Brain microvascular endothelial cell (primary cell): ENCODE measurements at regions not wholly inside any gene's neighbourhood (a gene's known extent, or its start where the extent isn't known, plus 50 kb on each side); places are given as distances from the start of the nearest gene placed in this dataset.

Source experiments
- DNase-seq: peaks from one replicate; pipeline ENCODE4 v3.0.0-alpha.2; 2020
- H3K27ac ChIP-seq: fragments of 250-450 bp; sonication (Bioruptor Pico); 2 replicates; pipeline ENCODE4 v1.5.1; 2020; ENCODE audit warnings: mild to moderate bottlenecking, moderate library complexity
- H3K27me3 ChIP-seq: fragments of 250-450 bp; sonication (Bioruptor Pico); replicated peaks from 2 replicates; pipeline ENCODE4 v1.5.1; 2020; ENCODE audit warnings: mild to moderate bottlenecking
- H3K36me3 ChIP-seq: fragments of 250-450 bp; sonication (Bioruptor Pico); replicated peaks from 2 replicates; pipeline ENCODE4 v1.5.1; 2020; ENCODE audit warnings: mild to moderate bottlenecking
- H3K4me3 ChIP-seq: 2 replicates; pipeline ENCODE4 v1.5.1; 2011; ENCODE audit warnings: low read depth, mild to moderate bottlenecking, control low read depth, low read length, moderate library complexity
- CTCF ChIP-seq: IDR thresholded peaks from 2 replicates; pipeline ENCODE4 v1.5.1; 2011; ENCODE audit warnings: low read depth, mild to moderate bottlenecking, moderate library complexity, low read length, control low read depth, inconsistent platforms; ENCODE audit errors: missing control alignments
- in situ Hi-C: cut with HindIII; loops from 2 replicates; pipeline ENCODE4 v1.10.0; 2017; ENCODE audit warnings: low sequenced_read_pairs, low pct_ligation_motif_present

DNA sequence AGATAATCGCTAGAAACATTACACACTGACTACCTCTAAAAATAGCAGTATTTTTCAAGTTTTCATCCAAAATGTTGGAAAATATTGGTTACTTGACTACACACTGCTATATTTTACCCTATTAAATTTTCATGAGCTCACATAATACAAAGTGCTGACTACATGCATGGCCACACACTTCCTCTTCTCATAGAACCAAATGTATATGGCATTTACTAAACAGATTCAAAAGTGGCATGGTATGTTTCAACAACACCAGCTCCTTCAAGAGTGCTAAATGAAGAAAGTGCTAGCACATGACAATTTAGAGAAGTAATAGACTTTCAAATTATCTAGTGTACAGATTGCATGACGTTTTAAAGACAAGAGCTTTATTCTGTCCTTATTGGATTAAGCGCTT lies 780.4 kb upstream of the SLITRK6 start:
- Histone ChIP-seq H3K4me3 (no peak overlapping the region), H3K27ac (no peak overlapping the region), H3K36me3 (no peaks in the 10 kb centered on the region), H3K27me3 (no peaks in the 10 kb centered on the region)
- in situ Hi-C loops = no loop called here
- no peak for DNase-seq
- no peak for TF ChIP-seq CTCF

GRCh38 chr13:86581706-86582105 lies 782.5 kb upstream of the SLITRK6 start:
- TF ChIP-seq CTCF = no peak
- DNase-seq = no peak
- Histone ChIP-seq H3K27me3 (no peaks in the 10 kb centered on the region), H3K4me3 (no peak overlapping the region), H3K27ac (no peak overlapping the region), H3K36me3 (no peaks in the 10 kb centered on the region)
- in situ Hi-C loops = no loop called here

DNA sequence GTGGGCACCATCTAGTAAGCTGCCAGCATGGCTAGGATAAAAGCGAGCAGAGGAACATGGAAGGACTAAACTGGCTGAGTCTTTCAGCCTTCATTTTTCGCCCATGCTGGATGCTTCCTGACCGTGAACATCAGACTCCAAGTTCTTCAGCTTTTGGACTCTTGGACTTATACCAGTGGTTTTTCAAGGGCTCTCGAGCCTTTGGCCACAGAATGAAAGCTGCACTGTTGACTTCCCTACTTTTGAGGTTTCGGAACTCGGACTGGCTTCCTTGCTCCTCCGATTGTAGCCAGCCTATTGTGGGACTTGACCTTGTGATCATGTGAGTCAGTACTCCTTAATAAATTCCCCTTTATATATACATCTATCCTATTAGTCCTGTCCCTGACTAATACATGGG lies 785.1 kb upstream of the SLITRK6 start:
- TF ChIP-seq CTCF = no peak

GRCh38 chr13:86585835-86586234 lies 786.6 kb upstream of the SLITRK6 start:
- DNase-seq = no peak
- Histone ChIP-seq H3K27ac (no peak overlapping the region), H3K36me3 (no peaks in the 10 kb centered on the region), H3K27me3 (no peaks in the 10 kb centered on the region), H3K4me3 (no peak overlapping the region)
- in situ Hi-C loops = no loop called here
- no peak for TF ChIP-seq CTCF

More for the DNA sequence above, 785.1 kb upstream of the SLITRK6 start:
- Histone ChIP-seq H3K4me3 (no peak overlapping the region), H3K27me3 (no peaks in the 10 kb centered on the region), H3K27ac (no peak overlapping the region), H3K36me3 (no peaks in the 10 kb centered on the region)
- in situ Hi-C loops = no loop called here
- DNase-seq = no peak

DNA sequence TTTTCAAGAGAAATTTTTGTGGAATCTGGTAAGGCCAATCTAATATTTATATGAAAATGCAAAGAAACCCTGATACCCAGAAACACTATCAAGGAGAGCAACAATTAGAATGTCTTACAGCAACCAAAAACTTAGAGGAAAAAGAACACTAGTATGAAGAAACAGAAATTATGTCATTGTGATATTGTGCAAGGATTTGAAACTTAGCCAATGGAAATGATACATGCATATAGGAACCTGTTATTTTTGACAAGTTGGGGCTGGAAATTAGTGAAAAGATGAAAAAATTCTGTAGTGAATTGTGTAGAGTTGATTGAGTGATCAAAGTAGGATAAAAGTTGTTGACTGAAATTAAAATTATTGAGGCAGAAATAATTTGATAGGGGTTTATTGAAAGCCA lies 792.6 kb upstream of the SLITRK6 start:
- H3K4me3 ChIP-seq = no peak overlapping the region
- in situ Hi-C loops = no loop called here
- no peak for DNase-seq
- H3K27me3 ChIP-seq = no peaks in the 10 kb centered on the region
- no peak overlapping the region for H3K27ac ChIP-seq
- H3K36me3 ChIP-seq = no peaks in the 10 kb centered on the region
- TF ChIP-seq CTCF = no peak

GRCh38 chr13:86601351-86601750 lies 802.1 kb upstream of the SLITRK6 start:
- H3K4me3 ChIP-seq = no peak overlapping the region
- no peak for DNase-seq
- H3K27me3 ChIP-seq = no peaks in the 10 kb centered on the region
- no peak for TF ChIP-seq CTCF
- H3K36me3 ChIP-seq = no peaks in the 10 kb centered on the region
- no peak overlapping the region for H3K27ac ChIP-seq
- in situ Hi-C loops = no loop called here
